ENCODE measurements at regions not wholly inside any gene's neighbourhood (a gene's known extent, or its start where the extent isn't known, plus 50 kb on each side); places are given as distances from the start of the nearest gene placed in this dataset.
"Not testable (repeated sequence)": the region's sequence is repeated elsewhere in the genome, so short reads cannot be mapped to it uniquely, and the experiment has no call there.

DNA sequence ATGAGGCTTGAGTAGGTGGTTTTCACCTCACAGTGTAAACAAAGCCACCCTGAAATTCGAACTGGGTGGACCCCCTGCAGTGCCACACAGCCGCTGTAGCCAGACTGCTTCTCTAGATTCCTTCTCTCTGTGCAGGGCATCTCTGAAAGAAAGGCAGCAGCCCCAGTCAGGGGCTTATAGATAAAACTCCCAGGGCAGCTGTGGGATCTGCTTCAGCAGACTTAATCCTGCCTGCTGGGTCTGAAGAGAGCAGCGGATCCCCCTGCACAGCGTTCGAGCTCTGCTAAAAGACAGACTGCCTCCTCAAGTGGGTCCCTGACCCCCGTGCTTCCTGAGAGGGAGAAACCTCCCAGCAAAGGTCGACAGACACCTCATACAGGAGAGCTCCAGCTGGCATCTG is 71.4 kb downstream of the CARTPT start:
- Histone ChIP-seq H2AFZ (ENCODE audit: low read depth, low read length, severe bottlenecking) (no peak overlapping the region), H3K4me3 (ENCODE audit: insufficient read depth, low read length, poor library complexity, severe bottlenecking) (no peak overlapping the region), H3K9ac (ENCODE audit: low read length) (no peak overlapping the region), H3K9me2 (replicated peaks; ENCODE audit: insufficient read depth, low read length) (no peaks in the 10 kb centered on the region), H3K27ac (ENCODE audit: low read depth, low read length) (no peak overlapping the region), H3K9me3 (ENCODE audit: insufficient read depth, low read length) (no peaks in the 10 kb centered on the region), H3F3A (ENCODE audit: insufficient read depth) (no peaks in the 10 kb centered on the region), H3K27me3 (ENCODE audit: low read length) (no peaks in the 10 kb centered on the region), H3K79me2 (ENCODE audit: insufficient read depth, low read length) (no peaks in the 10 kb centered on the region), H3K36me3 (ENCODE audit: low read length) (no peaks in the 10 kb centered on the region), H4K20me1 (ENCODE audit: low read depth, low read length) (no peaks in the 10 kb centered on the region), H3K4me2 (ENCODE audit: low read depth, low read length, poor library complexity, severe bottlenecking) (no peak overlapping the region)
- TF ChIP-seq EZH2phosphoT487 (conservative IDR thresholded peaks at IDR 0.05; ENCODE audit: low read length), result no peak
- TF ChIP-seq, protein P1, sequence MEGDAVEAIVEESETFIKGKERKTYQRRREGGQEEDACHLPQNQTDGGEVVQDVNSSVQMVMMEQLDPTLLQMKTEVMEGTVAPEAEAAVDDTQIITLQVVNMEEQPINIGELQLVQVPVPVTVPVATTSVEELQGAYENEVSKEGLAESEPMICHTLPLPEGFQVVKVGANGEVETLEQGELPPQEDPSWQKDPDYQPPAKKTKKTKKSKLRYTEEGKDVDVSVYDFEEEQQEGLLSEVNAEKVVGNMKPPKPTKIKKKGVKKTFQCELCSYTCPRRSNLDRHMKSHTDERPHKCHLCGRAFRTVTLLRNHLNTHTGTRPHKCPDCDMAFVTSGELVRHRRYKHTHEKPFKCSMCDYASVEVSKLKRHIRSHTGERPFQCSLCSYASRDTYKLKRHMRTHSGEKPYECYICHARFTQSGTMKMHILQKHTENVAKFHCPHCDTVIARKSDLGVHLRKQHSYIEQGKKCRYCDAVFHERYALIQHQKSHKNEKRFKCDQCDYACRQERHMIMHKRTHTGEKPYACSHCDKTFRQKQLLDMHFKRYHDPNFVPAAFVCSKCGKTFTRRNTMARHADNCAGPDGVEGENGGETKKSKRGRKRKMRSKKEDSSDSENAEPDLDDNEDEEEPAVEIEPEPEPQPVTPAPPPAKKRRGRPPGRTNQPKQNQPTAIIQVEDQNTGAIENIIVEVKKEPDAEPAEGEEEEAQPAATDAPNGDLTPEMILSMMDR (IDR thresholded peaks at IDR 0.05; ENCODE audit: insufficient read depth, low read length, poor library complexity, severe bottlenecking), result no peak

DNA sequence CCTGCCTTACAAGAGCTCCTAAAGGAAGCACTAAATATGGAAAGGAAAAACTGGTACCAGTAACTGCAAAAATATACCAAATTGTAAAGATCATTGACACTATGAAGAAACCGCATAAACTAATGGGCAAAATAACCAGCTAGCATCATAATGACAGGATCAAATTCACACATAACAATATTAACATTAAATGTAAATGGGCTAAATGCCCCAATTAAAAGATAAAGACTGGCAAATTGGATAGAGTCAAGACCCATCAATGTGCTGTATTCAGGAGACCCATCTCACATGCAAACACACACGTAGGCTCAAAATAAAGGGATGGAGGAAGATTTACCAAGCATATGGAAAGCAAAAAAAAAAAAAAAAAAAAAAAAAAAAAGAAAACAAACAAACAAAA is 73.0 kb downstream of the CARTPT start:
- not testable (repeated sequence) for H3K27ac ChIP-seq (ENCODE audit: low read depth, low read length); H3K9me2 ChIP-seq (replicated peaks; ENCODE audit: insufficient read depth, low read length); H3K36me3 ChIP-seq (ENCODE audit: low read length); H3K9ac ChIP-seq (ENCODE audit: low read length); H4K20me1 ChIP-seq (ENCODE audit: low read depth, low read length); H3K9me3 ChIP-seq (ENCODE audit: insufficient read depth, low read length); H3K4me3 ChIP-seq (ENCODE audit: insufficient read depth, low read length, poor library complexity, severe bottlenecking); H2AFZ ChIP-seq (ENCODE audit: low read depth, low read length, severe bottlenecking); H3K4me2 ChIP-seq (ENCODE audit: low read depth, low read length, poor library complexity, severe bottlenecking); H3K79me2 ChIP-seq (ENCODE audit: insufficient read depth, low read length); H3K27me3 ChIP-seq (ENCODE audit: low read length); H3F3A ChIP-seq (ENCODE audit: insufficient read depth)

DNA sequence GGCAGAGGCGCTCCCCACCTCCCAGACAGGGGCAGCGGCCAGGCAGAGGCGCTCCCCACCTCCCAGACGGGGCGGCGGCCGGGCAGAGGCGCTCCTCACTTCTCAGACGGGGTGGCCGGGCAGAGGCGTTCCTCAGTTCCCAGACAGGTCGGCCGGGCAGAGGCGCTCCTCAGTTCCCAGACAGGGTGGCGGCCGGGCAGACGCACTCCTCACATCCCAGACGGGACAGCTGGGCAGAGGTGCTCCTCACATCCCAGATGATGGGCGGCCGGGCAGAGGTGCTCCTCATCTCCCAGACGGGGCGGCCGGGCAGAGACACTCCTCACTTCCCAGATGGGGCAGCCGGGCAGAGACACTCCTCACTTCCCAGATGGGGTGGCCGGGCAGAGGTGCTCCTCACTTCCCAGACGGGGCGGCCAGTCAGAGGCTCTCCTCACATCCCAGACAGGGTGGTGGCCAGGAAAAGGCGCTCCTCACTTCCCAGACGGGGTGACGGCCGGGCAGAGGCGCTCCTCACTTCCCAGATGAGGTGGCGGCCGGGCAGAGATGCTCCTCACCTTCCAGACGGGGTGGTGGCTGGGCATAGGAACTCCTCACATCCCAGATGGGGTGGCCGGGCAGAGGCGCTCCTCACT is 75.1 kb downstream of the CARTPT start:
- Histone ChIP-seq H3K4me3 (ENCODE audit: insufficient read depth, low read length, poor library complexity, severe bottlenecking) (no peak overlapping the region), H3F3A (ENCODE audit: insufficient read depth) (no peaks in the 10 kb centered on the region), H3K9ac (ENCODE audit: low read length) (no peak overlapping the region), H3K9me3 (ENCODE audit: insufficient read depth, low read length) (no peaks in the 10 kb centered on the region), H4K20me1 (ENCODE audit: low read depth, low read length) (no peaks in the 10 kb centered on the region), H3K79me2 (ENCODE audit: insufficient read depth, low read length) (no peaks in the 10 kb centered on the region), H3K27me3 (ENCODE audit: low read length) (no peaks in the 10 kb centered on the region), H3K4me2 (ENCODE audit: low read depth, low read length, poor library complexity, severe bottlenecking) (no peak overlapping the region), H3K36me3 (ENCODE audit: low read length) (no peaks in the 10 kb centered on the region), H2AFZ (ENCODE audit: low read depth, low read length, severe bottlenecking) (no peak overlapping the region), H3K27ac (ENCODE audit: low read depth, low read length) (no peak overlapping the region), H3K9me2 (replicated peaks; ENCODE audit: insufficient read depth, low read length) (no peaks in the 10 kb centered on the region)
- no peak for TF ChIP-seq EZH2phosphoT487 (conservative IDR thresholded peaks at IDR 0.05; ENCODE audit: low read length)
- TF ChIP-seq, protein P1 (IDR thresholded peaks at IDR 0.05; ENCODE audit: insufficient read depth, low read length, poor library complexity, severe bottlenecking), result no peak

DNA sequence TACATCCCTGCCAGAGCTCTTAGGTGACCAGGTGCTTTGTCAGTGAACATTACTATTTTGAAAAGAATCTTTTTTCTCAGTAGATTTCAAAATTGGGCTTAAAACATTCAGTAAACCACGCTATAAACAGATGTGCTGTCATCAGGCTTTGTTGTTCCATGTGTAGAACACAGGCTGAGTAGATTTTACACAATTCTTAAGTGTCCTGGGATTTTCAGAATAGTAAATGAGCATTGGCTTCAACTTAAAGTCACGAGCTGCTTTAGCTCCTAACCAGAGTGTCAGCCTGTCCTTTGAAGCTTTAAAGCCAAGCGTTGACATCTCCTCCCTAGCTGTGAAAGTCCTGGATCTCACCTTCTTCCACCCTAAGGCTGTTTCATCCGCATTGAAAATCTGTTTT is 83.6 kb downstream of the CARTPT start:
- Histone ChIP-seq H3F3A (ENCODE audit: insufficient read depth) (no peaks in the 10 kb centered on the region), H3K9me2 (replicated peaks; ENCODE audit: insufficient read depth, low read length) (no peaks in the 10 kb centered on the region), H3K4me2 (ENCODE audit: low read depth, low read length, poor library complexity, severe bottlenecking) (no peak overlapping the region), H3K36me3 (ENCODE audit: low read length) (no peaks in the 10 kb centered on the region), H3K9me3 (ENCODE audit: insufficient read depth, low read length) (no peaks in the 10 kb centered on the region), H3K79me2 (ENCODE audit: insufficient read depth, low read length) (no peaks in the 10 kb centered on the region), H4K20me1 (ENCODE audit: low read depth, low read length) (no peaks in the 10 kb centered on the region), H3K4me3 (ENCODE audit: insufficient read depth, low read length, poor library complexity, severe bottlenecking) (no peak overlapping the region), H3K27me3 (ENCODE audit: low read length) (no peaks in the 10 kb centered on the region), H3K9ac (ENCODE audit: low read length) (no peak overlapping the region), H3K27ac (ENCODE audit: low read depth, low read length) (no peak overlapping the region), H2AFZ (ENCODE audit: low read depth, low read length, severe bottlenecking) (no peak overlapping the region)
- TF ChIP-seq, protein P1 (IDR thresholded peaks at IDR 0.05; ENCODE audit: insufficient read depth, low read length, poor library complexity, severe bottlenecking), result no peak
- no peak for TF ChIP-seq EZH2phosphoT487 (conservative IDR thresholded peaks at IDR 0.05; ENCODE audit: low read length)

All from SU-DHL-6 (cell line).